SK-N-SH treated with all-trans-retinoic acid at 6 μM for 48 hours (cell line): ENCODE measurements at regions not wholly inside any gene's neighbourhood (a gene's known extent, or its start where the extent isn't known, plus 50 kb on each side); places are given as distances from the start of the nearest gene placed in this dataset.
"Not testable (repeated sequence)": the region's sequence is repeated elsewhere in the genome, so short reads cannot be mapped to it uniquely, and the experiment has no call there.

Experiments used
- ATAC-seq: fragments of 200-7000 bp; cut with Tn5 transposase; 3 replicates; pipeline ENCODE4 v1.9.1; 2020; ENCODE audit warnings: mild to moderate bottlenecking, moderate library complexity
- ARNTL ChIP-seq: fragments of 450-650 bp; formaldehyde crosslinking; IDR thresholded peaks from 2 replicates; pipeline ENCODE4 v1.5.0; 2020; ENCODE audit warnings: low read depth, mild to moderate bottlenecking, moderate library complexity, borderline replicate concordance
- BACH2 ChIP-seq: fragments of 250-450 bp; sonication (Bioruptor Pico); IDR thresholded peaks from 2 replicates; pipeline ENCODE4 v1.9.0; 2021; ENCODE audit warnings: mild to moderate bottlenecking, borderline replicate concordance
- CSDC2 ChIP-seq: fragments of 250-450 bp; sonication (Bioruptor Pico); IDR thresholded peaks from 2 replicates; pipeline ENCODE4 v1.5.0; 2020; ENCODE audit warnings: mild to moderate bottlenecking, moderate library complexity
- ESRRG ChIP-seq: fragments of 250-450 bp; sonication (Bioruptor Pico); IDR thresholded peaks from 2 replicates; pipeline ENCODE4 v1.6.1; 2021; ENCODE audit warnings: mild to moderate bottlenecking
- GLIS3 ChIP-seq: fragments of 250-450 bp; sonication (Bioruptor Pico); IDR thresholded peaks from 2 replicates; pipeline ENCODE4 v1.5.0; 2020; ENCODE audit warnings: mild to moderate bottlenecking, moderate library complexity
- PPARA ChIP-seq: fragments of 250-450 bp; sonication (Bioruptor Pico); IDR thresholded peaks from 2 replicates; pipeline ENCODE4 v1.5.0; 2020; ENCODE audit warnings: mild to moderate bottlenecking, borderline replicate concordance
- RARB ChIP-seq: fragments of 250-450 bp; sonication (Bioruptor Pico); IDR thresholded peaks from 2 replicates; pipeline ENCODE4 v1.8.0; 2021; ENCODE audit warnings: mild to moderate bottlenecking, moderate library complexity
- SNAI2 ChIP-seq: fragments of 250-450 bp; sonication (Bioruptor Pico); IDR thresholded peaks from 2 replicates; pipeline ENCODE4 v1.5.0; 2020; ENCODE audit warnings: mild to moderate bottlenecking, moderate library complexity
- TCF4 ChIP-seq: fragments of 250-450 bp; sonication (Bioruptor Pico); IDR thresholded peaks from 2 replicates; pipeline ENCODE4 v1.8.0; 2021; ENCODE audit warnings: mild to moderate bottlenecking, moderate library complexity, borderline replicate concordance
- TOX ChIP-seq: fragments of 250-450 bp; sonication (Bioruptor Pico); IDR thresholded peaks from 2 replicates; pipeline ENCODE4 v1.8.0; 2021; ENCODE audit warnings: mild to moderate bottlenecking, moderate library complexity, borderline replicate concordance
- ZC3H10 ChIP-seq: fragments of 250-450 bp; sonication (Bioruptor Pico); IDR thresholded peaks from 2 replicates; pipeline ENCODE4 v1.5.1; 2021; ENCODE audit warnings: mild to moderate bottlenecking, moderate library complexity
- ZFP3 ChIP-seq: fragments of 250-450 bp; sonication (Bioruptor Pico); IDR thresholded peaks from 2 replicates; pipeline ENCODE4 v1.5.0; 2020; ENCODE audit warnings: mild to moderate bottlenecking, moderate library complexity
- ZFP30 ChIP-seq: fragments of 450-650 bp; formaldehyde crosslinking; IDR thresholded peaks from 2 replicates; pipeline ENCODE4 v1.5.0; 2022; ENCODE audit warnings: mild to moderate bottlenecking, moderate library complexity
- ZNF565 ChIP-seq: fragments of 450-650 bp; formaldehyde crosslinking; conservative IDR thresholded peaks from 2 replicates; pipeline ENCODE4 v1.5.0; 2020; ENCODE audit warnings: low read depth, mild to moderate bottlenecking, moderate library complexity
- ZNF70 ChIP-seq: fragments of 450-650 bp; formaldehyde crosslinking; IDR thresholded peaks from 2 replicates; pipeline ENCODE4 v1.5.0; 2020; ENCODE audit warnings: mild to moderate bottlenecking, moderate library complexity
- ZNF8 ChIP-seq: fragments of 450-650 bp; formaldehyde crosslinking; IDR thresholded peaks from 2 replicates; pipeline ENCODE4 v1.5.0; 2020; ENCODE audit warnings: mild to moderate bottlenecking, moderate library complexity
- TF ChIP-seq, protein P1 (sequence below): fragments of 250-450 bp; sonication (Bioruptor Pico); IDR thresholded peaks from 2 replicates; pipeline ENCODE4 v1.5.1; 2020; ENCODE audit warnings: low read depth, mild to moderate bottlenecking, moderate library complexity
- TF ChIP-seq, protein P2 (sequence below): fragments of 250-450 bp; sonication (Bioruptor Pico); IDR thresholded peaks from 2 replicates; pipeline ENCODE4 v1.5.1; 2021; ENCODE audit warnings: mild to moderate bottlenecking, moderate library complexity
- TF ChIP-seq, protein P3 (sequence below): fragments of 250-450 bp; sonication (Bioruptor Pico); IDR thresholded peaks from 2 replicates; pipeline ENCODE4 v1.8.0; 2021; ENCODE audit warnings: low read depth, mild to moderate bottlenecking, moderate library complexity, borderline replicate concordance
- TF ChIP-seq, protein P4 (sequence below): fragments of 250-450 bp; sonication (Bioruptor Pico); IDR thresholded peaks from 2 replicates; pipeline ENCODE4 v1.5.0; 2020; ENCODE audit warnings: mild to moderate bottlenecking, moderate library complexity
- TF ChIP-seq, protein P5 (sequence below): fragments of 250-450 bp; sonication (Bioruptor Pico); IDR thresholded peaks from 2 replicates; pipeline ENCODE4 v1.8.0; 2020; ENCODE audit warnings: mild to moderate bottlenecking, moderate library complexity, borderline replicate concordance

DNA sequence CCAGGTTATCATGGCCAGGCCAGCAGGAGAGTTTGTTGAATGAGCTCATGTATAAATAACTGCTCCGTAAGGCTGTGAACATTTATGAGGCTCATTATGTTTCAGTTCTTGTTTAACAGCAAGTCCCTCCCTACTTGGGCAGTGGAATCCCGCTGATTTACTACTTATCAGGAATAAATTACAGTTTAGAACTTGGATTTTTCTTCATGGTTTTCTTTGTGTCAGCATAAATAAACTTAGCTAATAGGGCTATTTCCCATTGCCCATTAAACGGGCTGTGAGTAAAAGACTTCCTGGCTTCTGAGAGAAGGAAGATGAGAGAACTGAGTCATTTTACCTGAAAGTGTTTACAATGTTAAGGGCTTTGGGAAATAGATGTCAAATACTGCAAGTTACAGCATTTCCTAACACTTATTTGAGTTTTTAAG is 701.6 kb upstream of the ANKRD30A start:
- TF ChIP-seq, protein P1, sequence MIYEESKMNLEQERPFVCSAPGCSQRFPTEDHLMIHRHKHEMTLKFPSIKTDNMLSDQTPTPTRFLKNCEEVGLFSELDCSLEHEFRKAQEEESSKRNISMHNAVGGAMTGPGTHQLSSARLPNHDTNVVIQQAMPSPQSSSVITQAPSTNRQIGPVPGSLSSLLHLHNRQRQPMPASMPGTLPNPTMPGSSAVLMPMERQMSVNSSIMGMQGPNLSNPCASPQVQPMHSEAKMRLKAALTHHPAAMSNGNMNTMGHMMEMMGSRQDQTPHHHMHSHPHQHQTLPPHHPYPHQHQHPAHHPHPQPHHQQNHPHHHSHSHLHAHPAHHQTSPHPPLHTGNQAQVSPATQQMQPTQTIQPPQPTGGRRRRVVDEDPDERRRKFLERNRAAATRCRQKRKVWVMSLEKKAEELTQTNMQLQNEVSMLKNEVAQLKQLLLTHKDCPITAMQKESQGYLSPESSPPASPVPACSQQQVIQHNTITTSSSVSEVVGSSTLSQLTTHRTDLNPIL (CRISPR knock-in tag) = no peak
- no peak for TF ChIP-seq ZC3H10
- no peak for ATAC-seq

DNA sequence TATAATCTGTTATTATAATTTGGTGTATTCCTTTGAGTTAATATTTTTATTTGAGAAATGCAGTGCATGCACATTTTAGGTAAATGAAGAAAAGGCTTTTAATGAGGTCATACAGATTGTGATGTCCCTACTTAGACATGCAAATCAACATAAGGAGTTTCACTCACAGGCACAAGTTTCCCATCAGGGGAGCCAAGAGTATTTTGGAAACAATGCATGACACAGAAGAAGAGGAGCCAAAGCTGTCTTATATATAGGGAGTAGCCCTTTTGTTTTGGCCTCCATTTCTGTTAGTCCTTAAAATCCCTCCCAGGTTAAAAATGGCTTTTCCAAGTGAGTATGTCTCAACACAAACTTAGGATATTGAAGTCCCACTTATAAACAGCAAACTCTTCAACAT is 703.4 kb upstream of the ANKRD30A start:
- no peak for TF ChIP-seq TCF4
- no peak for TF ChIP-seq ZNF8 (CRISPR knock-in tag)
- no peak for TF ChIP-seq SNAI2 (CRISPR knock-in tag)
- TF ChIP-seq, protein P2, sequence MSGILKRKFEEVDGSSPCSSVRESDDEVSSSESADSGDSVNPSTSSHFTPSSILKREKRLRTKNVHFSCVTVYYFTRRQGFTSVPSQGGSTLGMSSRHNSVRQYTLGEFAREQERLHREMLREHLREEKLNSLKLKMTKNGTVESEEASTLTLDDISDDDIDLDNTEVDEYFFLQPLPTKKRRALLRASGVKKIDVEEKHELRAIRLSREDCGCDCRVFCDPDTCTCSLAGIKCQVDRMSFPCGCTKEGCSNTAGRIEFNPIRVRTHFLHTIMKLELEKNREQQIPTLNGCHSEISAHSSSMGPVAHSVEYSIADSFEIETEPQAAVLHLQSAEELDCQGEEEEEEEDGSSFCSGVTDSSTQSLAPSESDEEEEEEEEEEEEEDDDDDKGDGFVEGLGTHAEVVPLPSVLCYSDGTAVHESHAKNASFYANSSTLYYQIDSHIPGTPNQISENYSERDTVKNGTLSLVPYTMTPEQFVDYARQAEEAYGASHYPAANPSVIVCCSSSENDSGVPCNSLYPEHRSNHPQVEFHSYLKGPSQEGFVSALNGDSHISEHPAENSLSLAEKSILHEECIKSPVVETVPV (CRISPR knock-in tag) = no peak
- TF ChIP-seq PPARA = no peak
- TF ChIP-seq ZC3H10 = no peak
- TF ChIP-seq, protein P3, sequence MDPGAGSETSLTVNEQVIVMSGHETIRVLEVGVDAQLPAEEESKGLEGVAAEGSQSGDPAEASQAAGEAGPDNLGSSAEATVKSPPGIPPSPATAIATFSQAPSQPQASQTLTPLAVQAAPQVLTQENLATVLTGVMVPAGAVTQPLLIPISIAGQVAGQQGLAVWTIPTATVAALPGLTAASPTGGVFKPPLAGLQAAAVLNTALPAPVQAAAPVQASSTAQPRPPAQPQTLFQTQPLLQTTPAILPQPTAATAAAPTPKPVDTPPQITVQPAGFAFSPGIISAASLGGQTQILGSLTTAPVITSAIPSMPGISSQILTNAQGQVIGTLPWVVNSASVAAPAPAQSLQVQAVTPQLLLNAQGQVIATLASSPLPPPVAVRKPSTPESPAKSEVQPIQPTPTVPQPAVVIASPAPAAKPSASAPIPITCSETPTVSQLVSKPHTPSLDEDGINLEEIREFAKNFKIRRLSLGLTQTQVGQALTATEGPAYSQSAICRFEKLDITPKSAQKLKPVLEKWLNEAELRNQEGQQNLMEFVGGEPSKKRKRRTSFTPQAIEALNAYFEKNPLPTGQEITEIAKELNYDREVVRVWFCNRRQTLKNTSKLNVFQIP = no peak
- no peak for TF ChIP-seq TOX
- TF ChIP-seq RARB (CRISPR knock-in tag) = no peak
- no peak for TF ChIP-seq ZFP3 (CRISPR knock-in tag)
- no peak for TF ChIP-seq ARNTL (CRISPR knock-in tag)
- no peak for TF ChIP-seq GLIS3 (CRISPR knock-in tag)
- TF ChIP-seq, protein P1 (CRISPR knock-in tag) = no peak
- TF ChIP-seq ZNF70 (CRISPR knock-in tag) = no peak
- no peak for TF ChIP-seq ESRRG (CRISPR knock-in tag)
- ATAC-seq = no peak

DNA sequence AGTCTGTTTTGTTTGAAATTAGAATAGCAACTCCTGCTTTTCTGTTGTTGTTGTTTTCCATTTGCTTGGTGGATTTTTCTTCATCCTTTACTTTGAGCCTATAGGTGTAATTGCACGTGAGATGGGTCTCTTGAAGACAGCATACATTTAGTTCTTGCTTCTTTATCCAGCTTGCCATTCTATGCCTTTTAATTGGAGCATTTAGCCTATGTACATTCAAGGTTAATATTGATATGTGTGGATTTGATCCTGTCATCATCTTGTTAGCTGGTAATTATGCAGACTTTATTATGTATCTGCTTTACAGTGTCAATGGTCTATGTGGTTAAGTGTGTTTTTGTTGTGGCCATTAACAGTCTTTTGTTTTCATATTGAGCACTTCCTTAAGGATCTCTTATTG is 708.9 kb upstream of the ANKRD30A start:
- TF ChIP-seq ARNTL (CRISPR knock-in tag) (no peak), ZNF70 (CRISPR knock-in tag) (no peak), ZFP30 (CRISPR knock-in tag) (no peak), GLIS3 (CRISPR knock-in tag) (no peak), ZC3H10 (no peak), ZNF565 (no peak), CSDC2 (CRISPR knock-in tag) (no peak), PPARA (no peak), ZNF8 (CRISPR knock-in tag) (no peak)
- TF ChIP-seq, protein P2 (CRISPR knock-in tag) = no peak
- ATAC-seq = no peak

DNA sequence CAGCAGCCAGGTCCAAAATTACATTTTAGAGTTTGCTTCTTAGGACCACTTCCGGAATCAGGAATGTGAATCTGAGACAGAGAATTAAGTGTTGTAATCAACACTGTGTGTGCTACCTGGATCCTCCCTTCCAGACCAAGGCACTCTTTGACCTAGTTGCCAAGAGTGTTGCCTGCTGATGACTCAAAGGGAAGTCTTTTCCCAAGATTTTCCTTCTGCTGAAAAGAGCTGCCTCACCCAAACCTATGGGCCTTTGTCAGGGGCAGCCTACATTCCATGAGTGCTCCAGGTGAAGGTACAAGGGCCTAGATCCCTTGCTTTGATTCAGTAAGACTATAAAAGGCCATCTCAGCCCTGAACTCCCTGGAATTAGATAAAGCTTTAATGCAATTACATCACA is 712.5 kb upstream of the ANKRD30A start:
- no peak for ATAC-seq
- TF ChIP-seq SNAI2 (CRISPR knock-in tag) = no peak
- TF ChIP-seq ZNF70 (CRISPR knock-in tag) = no peak
- no peak for TF ChIP-seq ESRRG (CRISPR knock-in tag)
- TF ChIP-seq, all 23 proteins: peak for 0

DNA sequence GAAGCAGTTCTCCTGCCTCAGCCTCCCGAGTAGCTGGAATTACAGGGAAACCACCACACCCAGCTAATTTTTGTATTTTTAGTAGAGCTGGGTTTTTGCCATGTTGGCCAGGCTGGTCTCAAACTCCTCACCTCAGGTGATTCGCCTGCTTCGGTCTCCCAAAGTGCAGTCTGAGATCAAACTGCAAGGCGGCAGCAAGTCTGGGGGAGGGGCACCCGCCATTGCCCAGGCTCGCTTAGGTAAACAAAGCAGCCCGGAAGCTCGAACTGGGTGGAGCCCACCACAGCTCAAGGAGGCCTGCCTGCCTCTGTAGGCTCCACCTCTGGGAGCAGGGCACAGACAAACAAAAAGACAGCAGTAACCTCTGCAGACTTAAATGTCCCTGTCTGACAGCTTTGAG is 725.2 kb upstream of the ANKRD30A start:
- ATAC-seq = not testable (repeated sequence)

DNA sequence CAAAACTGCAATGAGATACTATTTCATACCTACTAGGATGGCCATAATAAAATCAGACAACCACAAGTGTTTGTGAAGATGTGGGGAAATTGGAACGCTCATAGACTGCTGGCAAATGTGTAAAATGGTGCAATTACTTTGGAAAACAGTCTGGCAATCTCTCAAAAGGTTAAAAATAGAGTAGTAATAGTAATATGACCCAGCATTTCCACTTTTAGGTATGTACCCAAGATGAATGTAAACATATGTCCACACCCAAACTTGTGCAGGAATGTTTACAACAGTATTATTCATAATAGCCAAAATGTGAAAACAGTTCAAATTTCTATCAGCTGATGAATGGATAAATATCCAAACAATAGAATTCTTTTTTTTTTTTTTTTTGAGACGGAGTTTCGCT is 731.6 kb upstream of the ANKRD30A start:
- ATAC-seq = no peak
- TF ChIP-seq ESRRG (CRISPR knock-in tag) (no peak), ZNF70 (CRISPR knock-in tag) (no peak), ZC3H10 (no peak), SNAI2 (CRISPR knock-in tag) (no peak), ZNF8 (CRISPR knock-in tag) (no peak), BACH2 (CRISPR knock-in tag) (no peak), ZFP30 (CRISPR knock-in tag) (no peak), ZNF565 (no peak), TOX (no peak)
- TF ChIP-seq, protein P4, sequence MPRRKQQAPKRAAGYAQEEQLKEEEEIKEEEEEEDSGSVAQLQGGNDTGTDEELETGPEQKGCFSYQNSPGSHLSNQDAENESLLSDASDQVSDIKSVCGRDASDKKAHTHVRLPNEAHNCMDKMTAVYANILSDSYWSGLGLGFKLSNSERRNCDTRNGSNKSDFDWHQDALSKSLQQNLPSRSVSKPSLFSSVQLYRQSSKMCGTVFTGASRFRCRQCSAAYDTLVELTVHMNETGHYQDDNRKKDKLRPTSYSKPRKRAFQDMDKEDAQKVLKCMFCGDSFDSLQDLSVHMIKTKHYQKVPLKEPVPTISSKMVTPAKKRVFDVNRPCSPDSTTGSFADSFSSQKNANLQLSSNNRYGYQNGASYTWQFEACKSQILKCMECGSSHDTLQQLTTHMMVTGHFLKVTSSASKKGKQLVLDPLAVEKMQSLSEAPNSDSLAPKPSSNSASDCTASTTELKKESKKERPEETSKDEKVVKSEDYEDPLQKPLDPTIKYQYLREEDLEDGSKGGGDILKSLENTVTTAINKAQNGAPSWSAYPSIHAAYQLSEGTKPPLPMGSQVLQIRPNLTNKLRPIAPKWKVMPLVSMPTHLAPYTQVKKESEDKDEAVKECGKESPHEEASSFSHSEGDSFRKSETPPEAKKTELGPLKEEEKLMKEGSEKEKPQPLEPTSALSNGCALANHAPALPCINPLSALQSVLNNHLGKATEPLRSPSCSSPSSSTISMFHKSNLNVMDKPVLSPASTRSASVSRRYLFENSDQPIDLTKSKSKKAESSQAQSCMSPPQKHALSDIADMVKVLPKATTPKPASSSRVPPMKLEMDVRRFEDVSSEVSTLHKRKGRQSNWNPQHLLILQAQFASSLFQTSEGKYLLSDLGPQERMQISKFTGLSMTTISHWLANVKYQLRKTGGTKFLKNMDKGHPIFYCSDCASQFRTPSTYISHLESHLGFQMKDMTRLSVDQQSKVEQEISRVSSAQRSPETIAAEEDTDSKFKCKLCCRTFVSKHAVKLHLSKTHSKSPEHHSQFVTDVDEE (CRISPR knock-in tag) = no peak
- TF ChIP-seq, protein P5, sequence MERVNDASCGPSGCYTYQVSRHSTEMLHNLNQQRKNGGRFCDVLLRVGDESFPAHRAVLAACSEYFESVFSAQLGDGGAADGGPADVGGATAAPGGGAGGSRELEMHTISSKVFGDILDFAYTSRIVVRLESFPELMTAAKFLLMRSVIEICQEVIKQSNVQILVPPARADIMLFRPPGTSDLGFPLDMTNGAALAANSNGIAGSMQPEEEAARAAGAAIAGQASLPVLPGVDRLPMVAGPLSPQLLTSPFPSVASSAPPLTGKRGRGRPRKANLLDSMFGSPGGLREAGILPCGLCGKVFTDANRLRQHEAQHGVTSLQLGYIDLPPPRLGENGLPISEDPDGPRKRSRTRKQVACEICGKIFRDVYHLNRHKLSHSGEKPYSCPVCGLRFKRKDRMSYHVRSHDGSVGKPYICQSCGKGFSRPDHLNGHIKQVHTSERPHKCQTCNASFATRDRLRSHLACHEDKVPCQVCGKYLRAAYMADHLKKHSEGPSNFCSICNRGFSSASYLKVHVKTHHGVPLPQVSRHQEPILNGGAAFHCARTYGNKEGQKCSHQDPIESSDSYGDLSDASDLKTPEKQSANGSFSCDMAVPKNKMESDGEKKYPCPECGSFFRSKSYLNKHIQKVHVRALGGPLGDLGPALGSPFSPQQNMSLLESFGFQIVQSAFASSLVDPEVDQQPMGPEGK (CRISPR knock-in tag) = no peak
